DMS153 treated with DMSO at 0.1 percent for 48 hours (cell line): ENCODE measurements at regions not wholly inside any gene's neighbourhood (a gene's known extent, or its start where the extent isn't known, plus 50 kb on each side); places are given as distances from the start of the nearest gene placed in this dataset.

Experiments
- DNase-seq: peaks from one replicate; lab custom pipeline; 2025; ENCODE audit not compliant: unreplicated experiment; lab: John Stamatoyannopoulos, UW

DNA sequence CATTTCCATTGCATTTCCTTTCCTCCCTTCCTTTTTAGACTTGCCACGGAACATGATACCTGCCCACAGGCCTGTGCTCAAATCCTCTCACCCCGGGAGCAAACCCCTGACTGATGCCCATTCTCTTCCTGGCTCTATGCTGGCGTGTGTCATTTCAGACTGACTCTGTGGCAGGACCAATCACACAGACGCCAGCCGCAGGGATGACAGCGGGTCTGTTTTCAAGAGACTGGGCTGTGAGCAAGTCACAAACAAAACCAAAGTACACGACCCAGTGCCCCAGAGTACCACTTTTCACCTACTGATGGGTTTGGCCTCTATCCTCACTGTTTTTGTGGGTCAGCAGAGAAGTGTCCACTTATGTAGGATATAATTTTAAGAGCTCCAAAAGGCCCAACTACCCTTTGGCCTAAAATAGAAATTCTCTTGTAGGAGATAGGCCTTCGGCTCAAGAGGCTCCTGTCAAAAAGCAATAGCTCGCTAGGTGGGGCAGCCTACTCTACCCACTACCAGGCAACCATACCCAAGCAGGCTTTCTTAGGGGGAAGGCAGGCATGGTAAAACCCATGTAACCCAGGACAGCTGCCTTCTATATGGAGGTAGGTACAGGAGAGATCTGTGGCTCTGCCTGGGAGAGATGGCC, 215.7 kb downstream of the CDC5L start:
- no peak for DNase-seq

DNA sequence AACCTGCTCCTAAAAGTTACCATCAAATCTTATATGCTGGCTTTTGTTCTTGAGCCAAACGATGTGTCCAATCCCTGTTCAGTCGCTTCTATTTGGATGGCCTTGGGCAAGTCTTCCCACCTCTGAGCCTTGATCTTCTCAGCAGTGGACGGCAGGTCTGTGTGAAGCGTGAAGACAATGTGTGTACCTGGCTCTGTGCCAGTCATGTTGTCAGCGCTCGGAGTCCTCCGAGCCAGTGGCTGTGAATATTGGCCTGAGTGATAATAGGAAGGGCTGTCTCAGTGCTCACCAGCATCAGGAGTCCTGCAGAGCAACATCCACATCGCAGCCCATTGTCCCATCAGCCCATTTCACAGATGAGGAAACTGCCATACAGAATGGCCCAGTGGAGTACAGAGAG, 219.0 kb downstream of the CDC5L start:
- no peak for DNase-seq

DNA sequence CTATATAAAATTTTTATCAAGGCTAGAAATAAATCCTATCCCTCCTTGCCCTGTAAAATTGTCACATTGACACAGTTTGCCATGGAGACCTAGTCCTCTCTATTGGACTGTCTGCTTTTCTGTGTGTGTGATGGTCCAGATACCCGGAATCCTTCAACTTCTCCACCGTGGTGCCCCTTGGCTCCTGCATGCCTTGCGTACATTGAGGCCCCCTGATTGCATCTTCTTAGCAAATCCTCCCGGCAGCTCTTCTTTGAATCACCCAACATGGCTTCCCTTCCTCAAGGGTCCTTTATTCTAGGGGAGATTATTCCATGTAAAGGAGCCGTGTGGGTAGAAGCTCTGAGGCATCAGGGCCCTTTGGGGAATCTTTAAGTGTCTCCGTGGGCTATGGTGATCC, 219.5 kb downstream of the CDC5L start:
- DNase-seq, result no peak

DNA sequence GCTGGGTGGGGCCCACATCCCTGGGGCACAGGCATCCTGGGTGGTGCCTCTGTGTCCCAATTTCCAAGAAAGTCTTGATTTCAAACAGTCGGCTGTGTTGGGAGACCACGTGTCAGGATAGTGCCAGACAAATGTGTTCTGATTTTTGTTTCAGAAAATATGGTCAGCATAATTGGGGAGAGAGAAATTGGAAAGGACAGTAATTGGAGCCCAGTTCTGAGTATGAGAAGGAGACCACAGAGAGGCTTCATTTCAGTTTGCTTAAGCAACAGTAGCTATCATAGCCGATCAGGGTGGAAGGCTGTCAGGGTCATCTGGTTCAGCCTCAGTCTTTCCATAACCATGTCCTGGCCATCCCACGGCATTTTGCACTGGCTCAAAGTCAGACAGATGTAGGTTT, 220.7 kb downstream of the CDC5L start:
- no peak for DNase-seq

DNA sequence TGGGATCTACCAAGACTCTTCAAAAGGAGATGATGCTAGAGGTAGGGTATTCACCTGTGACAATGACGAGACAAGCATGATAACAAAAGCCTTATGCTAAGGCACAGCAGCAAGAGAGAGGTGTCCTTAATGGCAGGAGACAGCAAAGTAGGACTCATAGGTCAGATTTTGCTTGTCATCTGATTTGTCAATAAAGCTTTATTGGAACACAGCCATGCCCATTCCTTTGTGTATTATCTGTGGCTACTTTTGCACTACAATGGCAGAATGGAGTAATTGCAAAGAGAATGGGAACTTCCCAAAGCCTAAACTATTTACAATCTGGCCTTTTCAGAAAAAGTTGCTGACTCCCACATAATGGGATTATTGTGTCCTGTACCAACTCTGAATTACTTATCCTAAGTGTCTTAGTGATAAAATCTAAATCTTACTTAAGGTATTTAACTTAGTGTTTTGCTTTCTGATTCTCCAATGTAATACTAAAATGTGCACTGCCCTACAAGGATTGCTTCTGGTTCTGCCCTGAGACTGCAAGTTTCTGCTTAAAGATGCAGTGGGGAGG, 221.6 kb downstream of the CDC5L start:
- DNase-seq, result no peak

DNA sequence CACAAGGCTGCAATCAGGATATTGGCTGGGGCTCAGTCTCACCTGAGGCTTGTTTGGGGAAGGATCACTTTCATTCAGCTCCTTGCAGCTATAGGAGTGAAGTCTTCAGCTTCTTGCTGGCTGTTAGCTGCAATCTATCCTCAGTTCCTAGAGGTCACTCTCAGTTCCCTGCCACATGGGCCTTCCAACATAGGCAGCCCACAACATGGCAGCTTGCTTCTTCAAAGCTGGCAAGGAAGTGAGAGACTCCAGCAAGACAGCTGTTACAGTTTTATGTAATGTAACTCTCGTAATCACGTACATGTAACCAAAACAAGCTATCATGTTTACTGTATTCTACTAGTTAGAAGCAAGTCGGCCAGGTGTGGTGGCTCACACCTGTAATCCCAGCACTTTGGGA, 226.9 kb downstream of the CDC5L start:
- DNase-seq, result no peak

DNA sequence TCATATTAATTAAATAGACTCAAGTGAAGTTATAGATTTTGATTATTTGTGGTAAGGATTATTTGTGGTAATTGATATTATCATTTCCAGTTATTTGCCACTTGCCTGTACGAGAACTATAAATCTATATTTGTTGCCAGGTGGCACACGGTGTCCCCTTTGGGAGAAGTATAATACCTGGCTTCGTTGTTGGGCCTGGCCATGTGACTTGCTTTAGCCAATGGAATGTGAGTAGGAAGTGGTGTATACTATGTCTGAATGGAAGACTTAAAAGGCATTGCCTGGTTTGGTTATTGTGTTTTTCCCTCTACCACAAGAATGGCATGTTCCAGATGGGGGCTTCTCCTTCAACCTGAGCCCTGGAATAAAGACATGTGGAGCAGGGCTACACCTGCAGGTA, 228.1 kb downstream of the CDC5L start:
- no peak for DNase-seq

DNA sequence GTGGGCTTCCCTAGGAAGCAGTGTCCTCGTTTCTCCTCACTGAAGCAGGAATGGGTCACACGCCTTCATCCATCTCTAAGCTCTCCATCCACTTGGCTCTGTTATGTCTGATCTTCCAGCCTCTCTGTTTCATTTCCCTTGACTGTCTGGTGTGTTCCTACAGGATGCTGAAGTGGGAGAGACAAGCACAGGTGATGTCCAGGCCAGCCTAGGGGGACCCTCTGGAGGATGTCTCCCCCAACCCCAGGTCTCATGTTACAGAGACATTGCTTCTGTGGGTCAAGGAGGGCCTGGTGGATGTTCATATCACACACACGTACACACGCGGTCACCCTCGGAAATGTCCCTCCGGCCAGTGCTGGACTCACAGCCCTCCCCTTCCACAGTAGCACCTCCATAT, 229.9 kb downstream of the CDC5L start:
- DNase-seq, result no peak

DNA sequence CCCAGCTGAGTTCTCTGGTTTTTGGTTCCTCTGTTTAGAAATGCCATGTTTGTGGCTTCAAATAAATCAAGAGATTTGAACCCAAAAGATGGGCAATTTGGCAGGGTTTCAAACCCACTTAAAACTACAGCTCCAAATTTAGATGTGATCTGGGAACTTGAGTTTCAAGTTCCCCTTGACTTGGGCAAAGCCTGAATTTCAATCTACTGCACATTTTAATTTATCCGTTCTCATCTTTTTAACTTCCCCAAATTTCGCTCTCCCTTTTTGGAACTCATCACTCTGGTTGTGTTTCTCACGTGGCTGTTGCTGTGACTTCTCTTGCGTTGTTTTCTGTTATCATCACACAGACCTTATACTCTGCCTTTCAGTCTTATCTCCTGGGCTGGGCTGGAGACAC, 230.9 kb downstream of the CDC5L start:
- DNase-seq, result no peak

DNA sequence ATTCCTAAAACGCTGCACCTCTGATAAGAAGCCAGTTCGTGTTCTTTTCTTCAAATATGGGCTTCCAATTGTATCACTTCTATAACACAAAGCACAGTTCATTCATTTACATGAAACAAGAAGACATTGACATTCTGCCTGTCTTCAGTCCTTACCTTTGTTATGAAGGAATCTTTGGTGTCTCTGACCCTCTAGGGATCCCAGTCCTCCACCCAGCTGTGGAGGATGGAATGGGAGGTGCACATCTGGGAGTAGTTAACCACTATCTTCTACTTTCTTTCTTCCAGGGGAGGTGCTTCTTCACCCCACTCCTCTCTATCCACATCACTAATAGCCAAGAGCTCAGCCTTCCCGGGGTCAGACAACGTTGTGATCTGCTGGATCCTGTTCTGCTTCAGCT, 233.4 kb downstream of the CDC5L start:
- DNase-seq, result no peak

DNA sequence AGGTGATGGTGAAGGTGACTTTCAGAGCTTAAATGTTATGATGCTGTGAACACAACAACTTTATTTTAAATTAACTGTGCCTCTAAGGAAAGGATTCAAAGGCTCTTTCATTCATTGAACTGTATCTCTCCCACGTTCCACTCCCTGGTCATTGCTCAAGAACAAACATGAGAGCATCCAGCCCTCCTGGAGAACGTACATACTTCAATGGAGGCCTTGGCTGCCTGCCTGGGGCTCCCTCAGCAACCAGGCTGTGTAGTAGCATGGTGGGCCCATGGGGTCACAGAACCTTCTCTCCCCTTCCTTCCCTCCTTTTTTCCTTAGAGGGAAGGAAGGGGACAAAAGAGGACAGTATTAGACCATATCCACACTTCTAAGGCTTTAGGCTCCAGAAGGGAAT, 234.3 kb downstream of the CDC5L start:
- no peak for DNase-seq

DNA sequence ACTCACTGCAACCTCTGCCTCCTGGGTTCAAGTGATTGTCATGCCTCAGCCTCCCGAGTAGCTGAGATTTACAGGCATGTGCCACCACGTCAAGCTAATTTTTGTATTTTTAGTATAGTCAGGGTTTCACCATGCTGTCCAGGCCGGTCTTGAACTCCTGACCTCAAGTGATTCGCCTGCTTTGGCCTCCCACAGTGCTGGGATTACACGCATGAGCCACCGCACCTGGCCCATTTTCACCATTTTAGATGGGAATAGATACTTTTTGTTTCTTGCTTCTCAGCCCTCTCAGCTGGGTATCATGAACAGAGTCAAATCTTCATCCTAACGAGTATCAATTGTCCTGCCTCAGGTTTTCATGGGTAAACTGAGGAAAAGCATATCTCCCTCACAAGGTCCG, 235.0 kb downstream of the CDC5L start:
- DNase-seq, result no peak

DNA sequence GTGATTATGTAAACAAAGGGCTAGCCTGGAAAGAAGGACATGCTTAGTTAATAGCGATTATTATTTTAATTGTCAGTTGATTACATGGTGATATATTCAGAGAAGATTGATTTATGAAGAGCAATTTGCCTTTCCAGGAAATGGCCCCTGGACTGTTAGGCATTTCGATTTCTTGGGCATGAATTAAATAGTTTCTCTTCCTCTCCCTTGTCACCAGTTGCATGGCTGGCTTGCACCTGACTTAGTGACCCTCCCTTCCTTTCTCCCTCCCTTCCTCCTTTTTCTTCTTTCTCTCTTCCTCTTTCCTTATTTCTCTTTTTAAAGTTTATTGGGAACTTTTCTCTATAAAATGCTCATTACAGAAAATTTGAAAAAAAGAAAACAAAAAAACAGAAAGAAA, 235.4 kb downstream of the CDC5L start:
- DNase-seq, result no peak

DNA sequence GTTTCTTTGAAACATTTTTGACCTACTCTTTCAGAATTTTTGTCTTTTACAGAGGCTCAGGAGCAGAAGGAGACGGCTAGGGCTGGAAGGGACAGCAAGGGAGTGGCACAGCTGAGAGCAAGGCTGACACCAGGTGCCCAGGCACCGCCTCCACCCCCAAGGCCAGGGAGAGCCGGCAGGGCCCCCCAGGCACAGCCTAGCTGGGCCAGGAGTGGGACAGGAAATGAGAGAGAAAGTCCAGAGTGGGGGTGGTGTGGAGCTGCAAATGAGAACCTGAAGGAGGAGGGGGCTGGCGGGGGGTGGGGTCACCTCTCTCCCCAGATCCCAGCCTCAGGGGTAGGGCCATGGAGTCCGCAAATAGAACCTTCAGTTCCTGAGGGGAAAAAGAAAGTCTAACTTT, 236.7 kb downstream of the CDC5L start:
- no peak for DNase-seq

DNA sequence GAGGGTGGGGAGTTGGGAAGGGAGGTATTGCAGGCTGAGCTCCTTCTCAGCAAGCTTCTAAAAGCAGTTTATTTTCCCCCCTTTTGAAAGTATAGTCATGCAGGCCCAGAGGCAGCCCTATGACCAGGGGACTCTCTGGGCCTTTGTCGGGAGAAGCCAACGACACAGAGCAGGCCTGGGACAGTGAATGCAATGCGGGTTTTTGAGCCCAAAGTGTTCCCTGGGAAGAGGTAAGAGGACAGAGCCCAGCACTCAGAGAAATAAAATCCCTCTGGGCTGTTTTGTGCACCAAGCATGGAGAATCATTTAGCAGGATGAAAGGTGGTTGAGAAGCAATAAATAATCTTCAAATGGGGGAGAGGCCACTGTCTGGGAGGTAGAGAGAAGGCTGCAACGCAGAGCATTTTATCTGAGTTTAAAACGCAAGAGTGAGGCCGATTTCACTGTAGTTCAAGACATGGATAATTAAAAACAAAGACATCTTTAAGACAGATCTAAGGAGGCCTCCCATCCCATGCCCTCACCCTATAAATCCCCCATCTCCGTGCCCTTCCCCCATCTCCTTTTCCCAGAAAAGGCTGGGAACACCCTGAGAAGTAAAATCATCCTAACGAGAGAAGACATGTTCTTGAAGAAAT, 237.5 kb downstream of the CDC5L start:
- DNase-seq, result no peak

DNA sequence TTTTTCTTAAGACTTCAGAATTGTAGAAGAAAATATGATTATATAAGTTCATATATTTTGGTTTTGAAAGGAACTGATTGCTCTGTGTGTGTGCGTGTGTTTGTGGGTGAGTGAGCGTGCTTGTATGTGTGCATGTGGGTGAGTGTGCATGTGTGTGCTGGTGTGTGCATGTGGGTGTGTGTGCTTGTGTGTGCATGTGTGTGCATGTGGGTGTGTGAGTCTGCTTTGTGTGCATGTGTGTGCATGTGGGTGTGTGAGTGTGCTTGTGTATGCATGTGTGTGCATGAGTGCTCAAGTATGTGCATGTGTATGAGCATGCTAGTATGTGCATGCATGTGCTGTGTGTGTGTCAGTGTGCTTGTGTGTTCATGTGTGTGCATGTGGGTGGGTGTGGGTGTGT, 238.5 kb downstream of the CDC5L start:
- DNase-seq, result no peak

DNA sequence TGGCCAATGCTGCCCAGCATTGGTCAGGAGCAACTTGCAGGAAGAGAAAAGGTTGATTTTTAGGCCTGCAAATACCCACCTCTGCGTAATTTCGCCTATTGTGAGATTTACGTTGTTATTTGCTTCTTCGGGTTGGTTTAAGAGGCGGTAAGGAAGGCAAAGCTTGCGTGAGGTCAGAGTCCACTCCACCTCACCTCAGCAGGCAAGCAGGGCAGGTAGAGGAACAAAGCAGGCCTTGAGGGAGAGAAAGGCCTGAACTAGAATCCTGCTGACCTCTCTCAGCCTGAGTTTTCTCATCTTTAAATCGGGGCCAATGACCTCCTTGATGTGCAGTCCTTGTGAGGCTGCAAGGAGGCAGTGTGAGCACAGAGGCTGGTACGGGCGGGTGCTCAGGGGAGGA, 239.1 kb downstream of the CDC5L start:
- no peak for DNase-seq

DNA sequence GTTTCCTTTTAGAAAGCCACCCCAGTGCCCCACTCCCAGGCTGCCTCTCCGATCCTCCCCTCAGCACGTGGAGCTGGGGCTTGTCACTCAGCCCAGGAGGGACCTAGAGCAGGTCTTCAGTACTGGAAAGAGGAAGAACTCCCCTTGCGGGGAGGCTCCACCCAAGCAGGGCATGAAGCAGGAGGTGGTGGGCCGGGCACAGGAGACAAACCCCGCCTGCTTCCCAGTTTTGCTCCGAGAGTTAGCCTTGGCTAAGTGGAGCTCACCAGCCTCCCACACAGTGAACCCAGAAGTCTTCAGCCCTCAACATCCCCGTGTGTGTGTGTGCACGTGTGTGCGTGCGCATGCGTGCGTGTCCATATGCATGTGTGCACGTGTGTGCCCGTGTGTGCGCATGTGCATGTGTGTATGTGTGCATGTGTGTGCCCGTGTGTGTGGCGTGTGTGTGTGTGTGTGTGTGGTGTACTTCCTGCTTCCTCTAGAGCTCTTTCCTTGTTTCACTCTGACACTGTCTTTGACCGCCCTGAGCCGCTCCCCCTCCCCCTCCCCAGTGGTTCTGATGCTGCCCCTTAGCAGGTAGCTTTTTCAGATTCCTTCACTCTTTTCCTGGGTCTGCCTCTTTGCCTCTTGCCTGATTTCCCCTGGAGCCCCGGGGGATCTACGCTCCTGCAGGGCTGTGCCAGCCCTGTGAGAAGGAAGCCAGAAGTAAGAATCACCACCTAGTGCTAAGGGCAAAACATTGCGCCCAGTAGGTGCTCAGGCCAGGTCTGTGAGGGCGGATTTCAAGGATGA, 239.8 kb downstream of the CDC5L start:
- no peak for DNase-seq

DNA sequence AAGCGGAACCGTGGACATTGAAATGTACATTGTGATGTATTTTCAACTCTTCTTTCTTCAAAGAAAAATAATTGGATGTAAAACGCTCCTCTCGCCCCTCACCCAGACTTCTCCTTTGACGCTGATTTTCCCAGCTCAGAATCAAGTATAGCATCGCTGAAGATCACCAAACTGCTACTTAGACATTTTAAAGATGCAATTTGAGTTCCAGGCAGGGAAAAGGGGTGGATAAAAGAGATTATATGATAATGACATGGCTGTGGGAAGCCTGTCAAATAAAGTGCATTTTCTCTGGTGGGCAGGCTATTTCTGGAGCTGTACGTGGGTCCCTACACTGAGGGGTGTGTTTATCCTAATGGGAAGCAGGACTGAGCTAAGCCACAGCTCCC, 240.4 kb downstream of the CDC5L start:
- DNase-seq, result no peak

DNA sequence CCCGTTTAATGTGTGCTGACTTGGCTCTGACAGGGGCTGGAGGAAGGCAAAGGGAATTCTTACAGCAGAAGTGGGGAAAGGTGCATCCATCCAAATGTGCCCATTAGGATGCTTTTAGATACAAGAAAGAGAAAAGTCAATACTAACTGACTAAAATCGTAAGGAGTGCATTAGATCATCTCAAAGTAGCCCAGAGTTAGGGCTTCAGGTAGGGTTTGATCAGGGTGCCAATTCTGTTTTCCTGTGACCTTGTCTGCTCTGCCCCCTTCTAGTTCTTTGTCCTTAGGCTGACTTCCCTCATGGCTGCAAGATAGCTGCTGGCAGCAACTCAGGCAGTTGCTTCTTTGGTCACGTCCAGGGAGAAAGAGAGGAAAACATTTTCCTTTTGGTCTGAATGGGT, 240.8 kb downstream of the CDC5L start:
- DNase-seq, result no peak

DNA sequence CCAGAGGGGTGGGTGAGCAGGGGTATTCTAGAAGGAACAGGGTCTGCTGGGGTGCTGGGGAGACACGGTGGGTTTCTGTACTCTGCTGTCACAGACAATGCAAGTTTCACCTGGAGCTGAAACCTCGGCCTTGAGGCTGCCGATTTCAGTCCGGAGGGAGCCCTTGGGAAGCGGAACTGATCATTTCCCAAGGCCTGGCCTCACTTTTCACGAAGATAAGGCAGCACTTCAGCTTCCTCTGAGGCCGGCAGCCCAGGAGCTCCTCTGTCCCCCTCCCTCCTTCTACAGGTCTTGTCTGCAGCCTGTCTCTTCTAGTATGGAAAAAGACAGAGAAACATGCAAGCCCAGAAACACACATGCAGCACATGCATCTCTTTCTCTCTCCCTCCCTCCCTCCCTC, 242.1 kb downstream of the CDC5L start:
- DNase-seq, result no peak
